ENCODE measurements at regions not wholly inside any gene's neighbourhood (a gene's known extent, or its start where the extent isn't known, plus 50 kb on each side); places are given as distances from the start of the nearest gene placed in this dataset.

- DNase-seq (ENCODE audit: low spot score): no peak
- in situ Hi-C loops (cut with MboI; ENCODE audit: low pct_unique_long_range_greater_than_20kb, low sequenced_read_pairs, unreplicated experiment): no loop called here
- TF ChIP-seq CTCF (IDR thresholded peaks at IDR 0.05; ENCODE audit: extremely low read depth, insufficient read depth, missing control alignments): no peak
Observed at GRCh38 chr2:226508683-226509082, 290.9 kb downstream of the IRS1 start.

GRCh38 chr2:226508005-226508404 is 291.6 kb downstream of the IRS1 start:
- no peak for DNase-seq (ENCODE audit: low spot score)
- in situ Hi-C loops (cut with MboI; ENCODE audit: low pct_unique_long_range_greater_than_20kb, low sequenced_read_pairs, unreplicated experiment): no loop called here
- TF ChIP-seq CTCF (IDR thresholded peaks at IDR 0.05; ENCODE audit: extremely low read depth, insufficient read depth, missing control alignments): no peak

- no peak for TF ChIP-seq CTCF (IDR thresholded peaks at IDR 0.05; ENCODE audit: extremely low read depth, insufficient read depth, missing control alignments)
- in situ Hi-C loops (cut with MboI; ENCODE audit: low pct_unique_long_range_greater_than_20kb, low sequenced_read_pairs, unreplicated experiment): no loop called here
- DNase-seq (ENCODE audit: low spot score): no peak
Observed at GRCh38 chr2:226497146-226497909, 302.3 kb downstream of the IRS1 start.

GRCh38 chr2:226496273-226496550 is 303.4 kb downstream of the IRS1 start:
- no peak for TF ChIP-seq CTCF (IDR thresholded peaks at IDR 0.05; ENCODE audit: extremely low read depth, insufficient read depth, missing control alignments)
- in situ Hi-C loops (cut with MboI; ENCODE audit: low pct_unique_long_range_greater_than_20kb, low sequenced_read_pairs, unreplicated experiment): no loop called here
- no peak for DNase-seq (ENCODE audit: low spot score)

- no peak for DNase-seq (ENCODE audit: low spot score)
- in situ Hi-C loops (cut with MboI; ENCODE audit: low pct_unique_long_range_greater_than_20kb, low sequenced_read_pairs, unreplicated experiment): no loop called here
- no peak for TF ChIP-seq CTCF (IDR thresholded peaks at IDR 0.05; ENCODE audit: extremely low read depth, insufficient read depth, missing control alignments)
Observed at GRCh38 chr2:226495466-226496272, 304.0 kb downstream of the IRS1 start.

GRCh38 chr2:226491112-226491511 is 308.5 kb downstream of the IRS1 start:
- DNase-seq (ENCODE audit: low spot score): no peak
- TF ChIP-seq CTCF (IDR thresholded peaks at IDR 0.05; ENCODE audit: extremely low read depth, insufficient read depth, missing control alignments): no peak
- in situ Hi-C loops (cut with MboI; ENCODE audit: low pct_unique_long_range_greater_than_20kb, low sequenced_read_pairs, unreplicated experiment): no loop called here
